B cell (primary cell): ENCODE measurements at regions not wholly inside any gene's neighbourhood (a gene's known extent, or its start where the extent isn't known, plus 50 kb on each side); places are given as distances from the start of the nearest gene placed in this dataset.

Source experiments
- ATAC-seq: fragments of 200-7000 bp; cut with Tn5 transposase; one replicate; pipeline ENCODE4 v1.10.0; 2021; ENCODE audit warnings: low read depth, mild to moderate bottlenecking, moderate number of reproducible peaks, moderate library complexity
- CTCF ChIA-PET: fragments of 350-600 bp; sonication (Branson Sonifier 250); formaldehyde crosslinking; loops from one replicate; lab custom pipeline; 2021; ENCODE audit warnings: antibody characterized with exemption, inconsistent platforms; lab: Charles Lee
- POLR2A ChIA-PET: fragments of 350-600 bp; sonication (Branson Sonifier 250); formaldehyde crosslinking; loops from one replicate; lab custom pipeline; 2021; ENCODE audit warnings: antibody characterized with exemption; lab: Charles Lee
- DNase-seq: peaks from one replicate; pipeline ENCODE4 v3.0.0; 2013
- H2AFZ ChIP-seq: 2 replicates; pipeline ENCODE4 v1.6.1; 2012; ENCODE audit warnings: mild to moderate bottlenecking, low read depth, low read length; ENCODE audit not compliant: insufficient read depth, poor library complexity, severe bottlenecking
- H3K27ac ChIP-seq, 2 donors: 1 replicate in 1 of 2; 2 replicates in 1 of 2; pipeline ENCODE4 v1.5.1; 2012 to 2013; ENCODE audit warnings: low read length in 2 of 2, mild to moderate bottlenecking in 2 of 2, moderate library complexity in 1 of 2
- H3K27me3 ChIP-seq, 4 experiments: fragments of 200-600 bp in 1 of 4; sonication (generic) in 1 of 4; replicated peaks in 1 of 4; 1 replicate in 2 of 4; 2 replicates in 2 of 4; pipeline versions ENCODE4 v1.6.1 to v1.7.0; 2013 to 2016; ENCODE audit warnings: low read length in 3 of 4, mild to moderate bottlenecking in 2 of 4, mixed read lengths in 1 of 4, moderate library complexity in 1 of 4; ENCODE audit not compliant: insufficient read depth in 4 of 4, control insufficient read depth in 3 of 4; ENCODE audit errors: control extremely low read depth in 1 of 4
- H3K36me3 ChIP-seq, 2 experiments: replicated peaks in 1 of 2; 1 replicate in 1 of 2; 2 replicates in 1 of 2; pipeline versions ENCODE4 v1.6.1 to v1.7.1; 2013; ENCODE audit warnings: low read length in 1 of 2; ENCODE audit not compliant: insufficient read depth in 2 of 2, control insufficient read depth in 1 of 2; ENCODE audit errors: control extremely low read depth in 1 of 2, extremely low read depth in 1 of 2
- H3K4me1 ChIP-seq, 2 donors: fragments of 200-600 bp in 1 of 2; sonication (generic) in 1 of 2; 1 replicate in 1 of 2; 2 replicates in 1 of 2; pipeline versions ENCODE4 v1.5.1 to v1.6.1; 2013 to 2017; ENCODE audit warnings: low read length in 2 of 2; ENCODE audit not compliant: control insufficient read depth in 2 of 2, insufficient read depth in 2 of 2
- H3K4me2 ChIP-seq: replicated peaks from 2 replicates; pipeline ENCODE3; 2012; ENCODE audit warnings: mild to moderate bottlenecking, low read depth, low read length; ENCODE audit not compliant: poor library complexity, severe bottlenecking
- H3K4me3 ChIP-seq, 5 experiments: fragments of 200-600 bp in 1 of 5; sonication (generic) in 1 of 5; 1 replicate in 3 of 5; 2 replicates in 2 of 5; pipeline versions ENCODE4 v1.5.1 to v1.7.0; 2011 to 2016; ENCODE audit warnings: low read length in 4 of 5, mild to moderate bottlenecking in 4 of 5, low read depth in 2 of 5, control low read depth in 1 of 5, moderate library complexity in 1 of 5; ENCODE audit not compliant: insufficient read depth in 1 of 5; ENCODE audit errors: control extremely low read depth in 1 of 5, extremely low read depth in 1 of 5
- H3K79me2 ChIP-seq: fragments of 200-600 bp; sonication (generic); one replicate; pipeline ENCODE4 v1.6.0; 2016; ENCODE audit warnings: low read length; ENCODE audit not compliant: control insufficient read depth, insufficient read depth
- H3K9ac ChIP-seq: fragments of 200-600 bp; sonication (generic); 2 replicates; pipeline ENCODE4 v1.6.1; 2017; ENCODE audit warnings: mild to moderate bottlenecking, low read length, moderate library complexity
- H3K9me3 ChIP-seq, 3 donors: one replicate each; pipeline versions ENCODE4 v1.6.1 to v1.7.1; 2013; ENCODE audit warnings: low read length in 2 of 3; ENCODE audit not compliant: control insufficient read depth in 2 of 3, insufficient read depth in 1 of 3; ENCODE audit errors: control extremely low read depth in 1 of 3
- H4K20me1 ChIP-seq: 2 replicates; pipeline ENCODE4 v1.6.0; 2012; ENCODE audit warnings: mild to moderate bottlenecking, low read length; ENCODE audit not compliant: insufficient read depth, control insufficient read depth, poor library complexity, severe bottlenecking
- H3K27ac Mint-ChIP-seq: one replicate; pipeline ENCODE4 v1.8.0; 2021; ENCODE audit warnings: mixed read lengths
- H3K27me3 Mint-ChIP-seq: one replicate; pipeline ENCODE4 v1.8.0; 2021; ENCODE audit warnings: mixed read lengths
- H3K4me1 Mint-ChIP-seq: one replicate; pipeline ENCODE4 v1.8.0; 2021; ENCODE audit warnings: mixed read lengths
- H3K4me3 Mint-ChIP-seq: one replicate; pipeline ENCODE4 v1.8.0; 2021; ENCODE audit warnings: mixed read lengths
- H3K9me3 Mint-ChIP-seq: one replicate; pipeline ENCODE4 v1.8.0; 2022; ENCODE audit warnings: mixed read lengths; ENCODE audit not compliant: insufficient read depth
- EZH2 ChIP-seq: IDR thresholded peaks from 2 replicates; pipeline ENCODE4 v1.6.1; 2012; ENCODE audit warnings: borderline replicate concordance, low read depth, mild to moderate bottlenecking, moderate library complexity, low read length; ENCODE audit not compliant: insufficient read depth, poor library complexity, severe bottlenecking
- WGBS: methylation state at CpG from one replicate; pipeline ENCODE4 v1.1.5; 2013; ENCODE audit warnings: missing lambda C conversion rate; ENCODE audit not compliant: insufficient coverage; 5-methylcytosine and 5-hydroxymethylcytosine counted together
- intact Hi-C: fragments of 100-400 bp; cut with micrococcal nuclease; formaldehyde crosslinking; loops from one replicate; pipeline ENCODE4 v1.10.0; 2022
- TF ChIP-seq, protein P1 (sequence below): fragments of 200-600 bp; IDR thresholded peaks from one replicate; pipeline ENCODE4 v1.8.0; 2022; ENCODE audit warnings: antibody characterized with exemption, mild to moderate bottlenecking

DNA sequence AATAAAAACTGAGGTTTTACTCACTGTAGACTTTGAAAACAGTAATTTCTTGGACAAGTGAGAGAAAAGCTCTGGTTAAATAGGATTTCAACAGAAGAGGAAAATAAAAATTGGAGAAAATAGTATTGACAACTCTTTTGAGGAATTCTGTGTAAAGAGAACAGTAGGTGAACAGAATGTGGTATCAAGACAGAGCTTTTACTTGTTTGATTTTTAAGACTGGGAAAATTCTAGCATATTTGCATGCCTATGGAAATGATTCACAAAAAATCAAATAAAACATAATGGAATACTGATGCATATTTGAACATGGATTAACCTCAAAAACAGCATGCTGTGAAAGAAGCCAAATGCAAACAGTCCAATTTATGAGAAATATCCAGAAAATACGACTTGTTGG lies 504.6 kb downstream of the KCTD8 start:
- ChIA-PET POLR2A (no interaction called here), CTCF (no interaction called here)
- Histone ChIP-seq H3K4me3 (no peak overlapping the region), H3K9ac (no peak overlapping the region), H3K4me1 (no peaks in the 10 kb centered on the region), H3K79me2 (no peaks in the 10 kb centered on the region), H3K4me2 (no peak overlapping the region), H3K27me3 (no peaks in the 10 kb centered on the region), H3K36me3 (no peaks in the 10 kb centered on the region), H2AFZ (no peak overlapping the region), H3K27ac (no peak overlapping the region), H3K9me3 (peaks cover 0 to 1% (median 0%) of the 10 kb centered on the region in 3 donors), H4K20me1 (no peaks in the 10 kb centered on the region)
- no CpG with 5 or more reads among the region's 1 CpG for WGBS
- Mint-ChIP-seq H3K4me3 (no peak overlapping the region), H3K9me3 (peaks cover 2% of the 10 kb centered on the region), H3K27ac (no peak overlapping the region), H3K27me3 (no peaks in the 10 kb centered on the region), H3K4me1 (no peaks in the 10 kb centered on the region)
- intact Hi-C loops: no loop called here
- no peak for DNase-seq
- no peak for ATAC-seq
- no peak for TF ChIP-seq EZH2
- TF ChIP-seq, protein P1, sequence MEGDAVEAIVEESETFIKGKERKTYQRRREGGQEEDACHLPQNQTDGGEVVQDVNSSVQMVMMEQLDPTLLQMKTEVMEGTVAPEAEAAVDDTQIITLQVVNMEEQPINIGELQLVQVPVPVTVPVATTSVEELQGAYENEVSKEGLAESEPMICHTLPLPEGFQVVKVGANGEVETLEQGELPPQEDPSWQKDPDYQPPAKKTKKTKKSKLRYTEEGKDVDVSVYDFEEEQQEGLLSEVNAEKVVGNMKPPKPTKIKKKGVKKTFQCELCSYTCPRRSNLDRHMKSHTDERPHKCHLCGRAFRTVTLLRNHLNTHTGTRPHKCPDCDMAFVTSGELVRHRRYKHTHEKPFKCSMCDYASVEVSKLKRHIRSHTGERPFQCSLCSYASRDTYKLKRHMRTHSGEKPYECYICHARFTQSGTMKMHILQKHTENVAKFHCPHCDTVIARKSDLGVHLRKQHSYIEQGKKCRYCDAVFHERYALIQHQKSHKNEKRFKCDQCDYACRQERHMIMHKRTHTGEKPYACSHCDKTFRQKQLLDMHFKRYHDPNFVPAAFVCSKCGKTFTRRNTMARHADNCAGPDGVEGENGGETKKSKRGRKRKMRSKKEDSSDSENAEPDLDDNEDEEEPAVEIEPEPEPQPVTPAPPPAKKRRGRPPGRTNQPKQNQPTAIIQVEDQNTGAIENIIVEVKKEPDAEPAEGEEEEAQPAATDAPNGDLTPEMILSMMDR: no peak

DNA sequence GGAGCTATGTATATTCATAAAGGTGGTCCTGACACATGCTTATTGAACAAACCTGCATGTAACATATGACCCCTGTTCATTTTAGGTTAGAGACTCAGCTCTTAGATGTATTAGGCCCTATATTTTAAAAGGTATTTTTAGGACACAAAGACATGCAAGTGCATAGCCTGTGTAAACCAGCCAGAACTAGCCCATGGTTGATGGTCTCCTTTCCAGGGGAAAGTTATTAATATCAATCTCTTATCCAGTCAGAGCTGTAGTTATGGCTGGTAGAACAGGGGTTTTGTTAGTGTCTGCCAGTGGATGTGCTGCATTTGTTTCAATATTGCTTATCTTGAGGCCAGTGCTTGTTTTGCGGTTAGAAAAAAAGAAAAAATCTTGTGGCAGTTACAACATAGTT lies 488.6 kb downstream of the KCTD8 start:
- intact Hi-C loops: no loop called here
- Histone ChIP-seq H3K9me3 (no peaks in the 10 kb centered on the region), H3K4me1 (no peaks in the 10 kb centered on the region), H3K4me2 (no peak overlapping the region), H3K27me3 (no peaks in the 10 kb centered on the region), H2AFZ (no peak overlapping the region), H3K27ac (no peak overlapping the region), H3K4me3 (no peak overlapping the region), H4K20me1 (no peaks in the 10 kb centered on the region), H3K9ac (no peak overlapping the region), H3K79me2 (no peaks in the 10 kb centered on the region), H3K36me3 (no peaks in the 10 kb centered on the region)
- Mint-ChIP-seq H3K27ac (no peak overlapping the region), H3K9me3 (no peaks in the 10 kb centered on the region), H3K4me3 (no peak overlapping the region), H3K27me3 (no peaks in the 10 kb centered on the region), H3K4me1 (no peaks in the 10 kb centered on the region)
- CTCF ChIA-PET: no interaction called here
- POLR2A ChIA-PET: no interaction called here
- WGBS: 83% methylated on average over 1 of the region's 1 CpG
- no peak for DNase-seq
- no peak for ATAC-seq
- TF ChIP-seq, protein P1: no peak
- no peak for TF ChIP-seq EZH2
